Erythroblast (primary cell): ENCODE measurements at regions not wholly inside any gene's neighbourhood (a gene's known extent, or its start where the extent isn't known, plus 50 kb on each side); places are given as distances from the start of the nearest gene placed in this dataset.

Experiments used
- GATA1 ChIP-seq: IDR thresholded peaks from 2 replicates; pipeline ENCODE4 v1.6.1; 2011; ENCODE audit warnings: low read depth, mild to moderate bottlenecking, control low read depth, low read length, moderate library complexity
- POLR2A ChIP-seq: IDR thresholded peaks from 2 replicates; pipeline ENCODE4 v1.6.1; 2011; ENCODE audit warnings: mild to moderate bottlenecking, low read length

- TF ChIP-seq POLR2A (no peak), GATA1 (no peak)
Observed at GRCh38 chr13:104086759-104087158, 1020.5 kb upstream of the SLC10A2 start.
